ENCODE measurements at regions not wholly inside any gene's neighbourhood (a gene's known extent, or its start where the extent isn't known, plus 50 kb on each side); places are given as distances from the start of the nearest gene placed in this dataset.

DNA sequence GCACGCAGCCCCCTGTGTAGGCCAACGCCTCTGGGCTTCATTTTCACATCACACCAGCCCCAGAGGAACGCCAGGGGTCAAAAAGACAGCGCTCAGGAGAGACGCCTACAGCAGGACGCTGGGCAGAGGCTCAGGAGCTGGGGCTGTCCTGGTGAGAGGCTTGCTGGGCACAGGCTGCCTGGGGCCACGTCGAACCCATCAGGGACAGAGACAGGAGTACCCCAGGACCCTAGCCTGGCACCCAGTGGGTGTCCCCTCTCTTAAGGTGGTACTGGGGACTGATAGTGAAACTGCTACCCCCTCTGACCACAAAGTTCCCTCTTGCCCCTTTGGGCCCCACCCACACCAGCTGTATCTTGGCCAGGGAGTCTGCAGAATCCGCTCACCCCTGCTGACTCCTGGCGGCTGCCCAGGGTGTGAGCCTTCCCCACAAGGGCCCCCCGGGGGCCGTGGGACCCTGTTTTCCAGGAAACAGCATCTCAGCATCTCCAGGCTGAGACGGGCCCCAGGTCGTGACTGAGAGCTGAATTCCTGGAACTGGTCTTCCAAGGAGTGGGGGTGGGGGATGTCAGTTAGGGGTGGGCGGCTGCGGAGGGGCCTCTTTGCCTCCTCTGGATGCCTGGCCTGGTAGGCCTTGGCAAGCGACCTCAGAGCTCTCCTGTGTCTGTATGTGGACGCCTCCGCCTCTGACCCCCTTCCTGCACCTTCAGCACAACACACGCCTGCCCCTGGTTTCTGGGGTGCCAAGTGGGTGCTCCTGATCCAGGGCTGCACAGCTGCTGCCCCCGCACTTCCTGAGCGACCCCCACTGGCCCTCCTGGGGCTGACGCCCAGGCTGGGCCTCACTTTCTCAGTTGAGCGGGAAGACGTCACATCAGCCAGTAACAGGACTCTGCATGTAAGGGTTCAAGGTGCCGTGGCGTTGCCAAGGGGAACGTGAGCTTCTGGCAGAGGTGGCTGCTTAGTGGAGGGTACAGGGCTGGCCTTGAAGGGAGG is 321.9 kb upstream of the RTL1 start:
- Mint-ChIP-seq H3K36me3 (no peaks in the 10 kb centered on the region), H3K27ac (no peak overlapping the region), H3K4me3 (no peak overlapping the region), H3K4me1 (no peaks in the 10 kb centered on the region), H3K9me3 (peaks cover 0 to 4% (median 0%) of the 10 kb centered on the region in 5 donors), H3K27me3 (peaks cover 17 to 22% of the 10 kb centered on the region in 2 donors)
- no peaks in the 10 kb centered on the region for H3K36me3 ChIP-seq (ENCODE audit: insufficient read depth, low read length)
- H3K4me1 ChIP-seq (ENCODE audit: insufficient read depth, low read length), result no peaks in the 10 kb centered on the region
- no peaks in the 10 kb centered on the region for H3K27me3 ChIP-seq (ENCODE audit: insufficient read depth, low read length, poor library complexity, severe bottlenecking)
- no peak overlapping the region for H3K4me3 ChIP-seq (ENCODE audit: low read length)
- ChIA-PET POLR2A (no interaction called here), CTCF (no interaction called here)
- H3K9me3 ChIP-seq (ENCODE audit: low read length), result no peaks in the 10 kb centered on the region
- DNase-seq, result no peak
- no peak overlapping the region for H3K27ac ChIP-seq (ENCODE audit: low read depth, low read length)

DNA sequence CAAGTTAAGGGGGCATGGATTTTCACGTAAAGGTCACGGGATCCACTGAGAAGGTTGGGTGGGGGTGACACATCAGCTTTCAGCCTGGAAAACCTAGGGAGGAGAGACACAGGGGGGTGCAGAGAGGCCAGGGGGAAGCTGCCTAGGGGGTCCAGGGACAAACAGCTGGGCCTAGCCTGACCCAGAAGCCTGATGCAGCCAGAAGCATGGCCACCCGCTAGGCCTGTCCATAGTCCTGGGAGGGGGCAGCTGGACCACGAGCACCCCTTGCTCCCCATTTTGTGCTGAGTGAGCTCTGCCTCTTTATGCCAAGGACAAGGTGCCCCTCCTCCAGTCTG is 322.7 kb upstream of the RTL1 start:
- peaks cover 0 to 2% (median 0%) of the 10 kb centered on the region in 5 donors for H3K9me3 Mint-ChIP-seq
- no peak overlapping the region for H3K27ac ChIP-seq (ENCODE audit: low read depth, low read length)

GRCh38 chr14:101226603-101227425 is 323.3 kb upstream of the RTL1 start:
- Histone ChIP-seq H3K36me3 (ENCODE audit: insufficient read depth, low read length) (no peaks in the 10 kb centered on the region), H3K4me1 (ENCODE audit: insufficient read depth, low read length) (no peaks in the 10 kb centered on the region), H3K4me3 (ENCODE audit: low read length) (no peak overlapping the region), H3K9me3 (ENCODE audit: low read length) (no peaks in the 10 kb centered on the region), H3K27me3 (ENCODE audit: insufficient read depth, low read length, poor library complexity, severe bottlenecking) (no peaks in the 10 kb centered on the region), H3K27ac (ENCODE audit: low read depth, low read length) (no peak overlapping the region)
- H3K27me3 Mint-ChIP-seq, result peaks cover 8 to 14% of the 10 kb centered on the region in 2 donors
- no peak overlapping the region for H3K27ac Mint-ChIP-seq
- ChIA-PET CTCF (no interaction called here), POLR2A (no interaction called here)
- H3K4me1 Mint-ChIP-seq, result no peaks in the 10 kb centered on the region
- DNase-seq, result no peak
- H3K4me3 Mint-ChIP-seq, result no peak overlapping the region
- H3K9me3 Mint-ChIP-seq, result peaks cover 0 to 2% (median 0%) of the 10 kb centered on the region in 5 donors
- H3K36me3 Mint-ChIP-seq, result no peaks in the 10 kb centered on the region

More for the DNA sequence above, 322.7 kb upstream of the RTL1 start:
- ChIA-PET POLR2A (no interaction called here), CTCF (no interaction called here)
- Mint-ChIP-seq H3K27ac (no peak overlapping the region), H3K36me3 (no peaks in the 10 kb centered on the region), H3K4me1 (no peaks in the 10 kb centered on the region), H3K4me3 (no peak overlapping the region), H3K27me3 (peaks cover 10 to 18% of the 10 kb centered on the region in 2 donors)
- H3K4me3 ChIP-seq (ENCODE audit: low read length), result no peak overlapping the region
- no peaks in the 10 kb centered on the region for H3K27me3 ChIP-seq (ENCODE audit: insufficient read depth, low read length, poor library complexity, severe bottlenecking)
- no peaks in the 10 kb centered on the region for H3K9me3 ChIP-seq (ENCODE audit: low read length)
- H3K36me3 ChIP-seq (ENCODE audit: insufficient read depth, low read length), result no peaks in the 10 kb centered on the region
- DNase-seq, result no peak
- no peaks in the 10 kb centered on the region for H3K4me1 ChIP-seq (ENCODE audit: insufficient read depth, low read length)

DNA sequence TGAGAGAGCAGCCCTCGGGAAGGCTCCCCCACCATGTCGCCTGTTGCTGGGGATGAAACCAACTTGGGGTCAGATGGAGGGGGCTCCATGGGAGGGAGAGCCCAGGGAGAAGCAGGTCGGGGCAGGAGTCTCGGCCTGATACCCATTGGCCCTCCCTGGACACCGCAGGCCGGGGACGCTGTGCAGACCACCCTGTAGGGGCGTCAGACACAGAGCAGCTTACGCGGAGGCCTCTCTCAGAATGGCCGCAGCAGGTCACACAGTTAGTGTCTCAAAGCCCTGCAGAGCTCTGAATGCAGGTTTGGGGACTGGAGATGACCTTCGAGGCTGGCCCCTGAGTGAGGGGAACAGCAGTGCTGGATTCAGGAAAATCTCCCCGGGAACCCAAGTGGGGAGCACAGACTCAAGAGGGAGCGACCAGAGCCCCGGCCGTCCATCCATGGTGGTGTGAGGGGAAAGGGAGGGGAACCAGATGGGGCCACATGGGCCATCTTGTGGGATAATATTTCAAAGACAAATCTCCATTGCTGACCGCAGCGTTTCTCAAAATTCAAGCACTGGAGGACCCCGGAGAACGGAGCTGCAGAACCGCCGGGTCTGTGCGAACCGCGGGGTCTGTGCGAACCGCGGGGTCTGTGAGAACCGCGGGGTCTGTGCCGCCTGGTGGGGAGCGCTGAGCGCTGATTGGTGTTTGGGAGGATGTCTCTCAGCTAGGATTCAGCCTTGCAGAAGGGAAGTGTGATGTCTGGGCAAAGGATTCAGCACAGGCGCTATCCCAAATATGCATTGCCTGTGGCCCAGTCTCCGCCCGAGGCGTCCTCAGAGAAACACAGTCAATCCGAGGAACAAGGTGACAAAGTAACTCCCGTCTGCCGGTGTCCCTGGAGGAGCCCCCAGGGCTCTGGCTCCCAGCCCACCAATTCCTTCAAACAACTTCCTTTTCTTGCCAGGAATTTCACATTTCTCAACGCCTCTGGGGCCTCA is 324.4 kb upstream of the RTL1 start:
- ChIA-PET CTCF (no interaction called here), POLR2A (no interaction called here)
- Mint-ChIP-seq H3K9me3 (no peaks in the 10 kb centered on the region), H3K27ac (no peak overlapping the region), H3K4me1 (no peaks in the 10 kb centered on the region), H3K36me3 (no peaks in the 10 kb centered on the region), H3K4me3 (no peak overlapping the region), H3K27me3 (peaks cover 8 to 11% of the 10 kb centered on the region in 2 donors)
- no peak overlapping the region for H3K27ac ChIP-seq (ENCODE audit: low read depth, low read length)
- H3K4me1 ChIP-seq (ENCODE audit: insufficient read depth, low read length), result no peaks in the 10 kb centered on the region
- no peak overlapping the region for H3K4me3 ChIP-seq (ENCODE audit: low read length)
- no peaks in the 10 kb centered on the region for H3K27me3 ChIP-seq (ENCODE audit: insufficient read depth, low read length, poor library complexity, severe bottlenecking)
- no peaks in the 10 kb centered on the region for H3K9me3 ChIP-seq (ENCODE audit: low read length)
- no peak for DNase-seq
- no peaks in the 10 kb centered on the region for H3K36me3 ChIP-seq (ENCODE audit: insufficient read depth, low read length)

- H3K9me3 Mint-ChIP-seq, result no peaks in the 10 kb centered on the region
- H3K27ac Mint-ChIP-seq, result no peak overlapping the region
- DNase-seq, result no peak
- Histone ChIP-seq H3K4me1 (ENCODE audit: insufficient read depth, low read length) (no peaks in the 10 kb centered on the region), H3K27me3 (ENCODE audit: insufficient read depth, low read length, poor library complexity, severe bottlenecking) (no peaks in the 10 kb centered on the region), H3K4me3 (ENCODE audit: low read length) (no peak overlapping the region), H3K36me3 (ENCODE audit: insufficient read depth, low read length) (no peaks in the 10 kb centered on the region), H3K27ac (ENCODE audit: low read depth, low read length) (no peak overlapping the region), H3K9me3 (ENCODE audit: low read length) (no peaks in the 10 kb centered on the region)
- no peaks in the 10 kb centered on the region for H3K4me1 Mint-ChIP-seq
- ChIA-PET CTCF (no interaction called here), POLR2A (no interaction called here)
- H3K4me3 Mint-ChIP-seq, result no peak overlapping the region
- H3K36me3 Mint-ChIP-seq, result no peaks in the 10 kb centered on the region
- H3K27me3 Mint-ChIP-seq, result peaks cover 2 to 7% of the 10 kb centered on the region in 2 donors
These were observed 325.5 kb upstream of the RTL1 start for GRCh38 chr14:101228949-101229541.

- H3K4me3 Mint-ChIP-seq, result no peak overlapping the region
- Histone ChIP-seq H3K9me3 (ENCODE audit: low read length) (no peaks in the 10 kb centered on the region), H3K4me1 (ENCODE audit: insufficient read depth, low read length) (no peaks in the 10 kb centered on the region), H3K27ac (ENCODE audit: low read depth, low read length) (no peak overlapping the region), H3K4me3 (ENCODE audit: low read length) (no peak overlapping the region), H3K36me3 (ENCODE audit: insufficient read depth, low read length) (no peaks in the 10 kb centered on the region), H3K27me3 (ENCODE audit: insufficient read depth, low read length, poor library complexity, severe bottlenecking) (no peaks in the 10 kb centered on the region)
- ChIA-PET CTCF (no interaction called here), POLR2A (no interaction called here)
- H3K27ac Mint-ChIP-seq, result no peak overlapping the region
- no peaks in the 10 kb centered on the region for H3K36me3 Mint-ChIP-seq
- H3K27me3 Mint-ChIP-seq, result peaks cover 2 to 3% of the 10 kb centered on the region in 2 donors
- no peaks in the 10 kb centered on the region for H3K4me1 Mint-ChIP-seq
- no peak for DNase-seq
- no peaks in the 10 kb centered on the region for H3K9me3 Mint-ChIP-seq
These were observed 326.1 kb upstream of the RTL1 start for GRCh38 chr14:101229666-101230065.

- Histone ChIP-seq H3K27ac (ENCODE audit: low read depth, low read length) (no peak overlapping the region), H3K4me3 (ENCODE audit: low read length) (no peak overlapping the region), H3K27me3 (ENCODE audit: insufficient read depth, low read length, poor library complexity, severe bottlenecking) (no peaks in the 10 kb centered on the region), H3K9me3 (ENCODE audit: low read length) (no peaks in the 10 kb centered on the region), H3K4me1 (ENCODE audit: insufficient read depth, low read length) (no peaks in the 10 kb centered on the region), H3K36me3 (ENCODE audit: insufficient read depth, low read length) (no peaks in the 10 kb centered on the region)
- H3K4me1 Mint-ChIP-seq, result no peaks in the 10 kb centered on the region
- no peak overlapping the region for H3K27ac Mint-ChIP-seq
- CTCF ChIA-PET, result no interaction called here
- H3K4me3 Mint-ChIP-seq, result no peak overlapping the region
- no peaks in the 10 kb centered on the region for H3K9me3 Mint-ChIP-seq
- H3K36me3 Mint-ChIP-seq, result no peaks in the 10 kb centered on the region
- H3K27me3 Mint-ChIP-seq, result peaks cover 0 to 7% of the 10 kb centered on the region in 2 donors
- no peak for DNase-seq
- POLR2A ChIA-PET, result no interaction called here
These were observed 326.8 kb upstream of the RTL1 start for GRCh38 chr14:101230161-101230850.
